ENCODE measurements at regions not wholly inside any gene's neighbourhood (a gene's known extent, or its start where the extent isn't known, plus 50 kb on each side); places are given as distances from the start of the nearest gene placed in this dataset.

DNA sequence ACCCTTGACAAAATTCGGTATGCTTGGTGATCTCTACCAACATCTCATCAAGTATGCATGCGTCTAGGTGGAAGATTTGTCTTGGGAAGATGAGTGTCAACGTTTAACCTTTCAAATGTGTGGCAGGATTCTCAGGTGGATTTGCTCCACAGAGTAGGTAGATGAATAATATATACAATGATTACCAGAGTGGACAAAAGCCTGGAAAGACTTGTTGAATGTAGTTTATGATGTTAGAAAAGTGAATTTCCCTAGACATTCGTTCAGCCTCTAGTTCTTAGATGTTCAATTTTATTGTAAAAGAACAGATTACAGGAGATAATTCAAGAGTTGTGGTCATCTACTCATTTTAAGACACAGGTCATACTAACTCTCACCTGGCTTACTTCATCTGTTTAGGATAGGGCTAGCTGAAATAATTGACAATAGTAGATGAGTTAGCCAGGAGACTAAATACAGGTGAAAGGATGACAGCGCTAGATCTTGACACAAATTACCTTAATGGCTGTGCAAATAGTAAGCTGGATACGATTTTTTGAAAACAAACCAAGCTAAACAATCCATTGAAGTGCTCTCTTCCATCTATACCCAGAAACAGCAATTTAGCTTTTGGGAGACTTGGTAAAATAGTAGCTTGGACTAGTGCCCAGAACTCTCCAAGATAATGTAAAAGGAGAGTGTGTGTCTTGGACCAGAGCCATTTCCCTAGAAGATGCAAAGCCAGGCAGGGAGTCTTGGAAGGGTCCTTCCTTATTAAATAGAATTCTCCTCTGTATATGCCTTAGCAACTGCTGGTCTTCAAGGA, 168.0 kb downstream of the DACT1 start:
- H2BK12ac ChIP-seq (ENCODE audit: low read depth, low read length): no peak overlapping the region
- ChIA-PET CTCF (ENCODE audit: partially characterized antibody) (interaction anchor here (0.9 to 3.4 kb wide), 6 partner anchors 10 to 217 kb away, joined by 3 to 18 read pairs (median 4); no protein-coding TSS in a partner anchor), POLR2A (ENCODE audit: partially characterized antibody) (no interaction called here)
- no peaks in the 10 kb centered on the region for H3K79me1 ChIP-seq (ENCODE audit: low read depth, low read length)
- no peak overlapping the region for H3K23ac ChIP-seq (ENCODE audit: insufficient read length)
- H4K20me1 ChIP-seq (replicated peaks in 1 of 2; ENCODE audit: control insufficient read depth in 1 of 2, insufficient read depth in 2 of 2, low read length in 2 of 2): no peaks in the 10 kb centered on the region
- no peak overlapping the region for H3K27ac ChIP-seq (ENCODE audit: low read depth, low read length)
- no peak overlapping the region for H2BK120ac ChIP-seq (replicated peaks; ENCODE audit: low read depth, low read length)
- no peak overlapping the region for H3K4me2 ChIP-seq (ENCODE audit: insufficient read depth in 1 of 2, low read depth in 2 of 2, low read length in 2 of 2)
- TF ChIP-seq HDAC2 (IDR thresholded peaks at IDR 0.05; ENCODE audit: borderline replicate concordance in 1 of 2, low read depth in 2 of 2, low read length in 2 of 2) (no peak), RFX5 (IDR thresholded peaks at IDR 0.05; ENCODE audit: borderline replicate concordance, low read depth, low read length) (no peak), CHD2 (IDR thresholded peaks at IDR 0.05; ENCODE audit: low read length) (no peak), BCL11A (IDR thresholded peaks at IDR 0.05; ENCODE audit: low read depth in 2 of 2, low read length in 2 of 2) (no peak), MAFK (IDR thresholded peaks at IDR 0.05; ENCODE audit: low read depth, low read length) (no peak), TAF1 (IDR thresholded peaks at IDR 0.05; ENCODE audit: low read depth, low read length) (no peak)
- H3K18ac ChIP-seq (ENCODE audit: extremely low read depth, low read length): no peak overlapping the region
- H2BK15ac ChIP-seq (ENCODE audit: low read length): no peak overlapping the region
- H2AFZ ChIP-seq (ENCODE audit: low read length): no peak overlapping the region
- WGBS, 2 experiments (ENCODE audit: extremely low coverage in 1 of 2, insufficient coverage in 1 of 2, insufficient read length in 1 of 2, insufficient replicate concordance in 2 of 2, low coverage in 1 of 2, low lambda C conversion rate in 2 of 2, missing lambda C conversion rate in 1 of 2): 93% methylated on average over 6 of the region's 6 CpGs; no CpG with 5 or more reads in 1 of the 2 experiments
- H2BK5ac ChIP-seq (ENCODE audit: low read depth, low read length): no peak overlapping the region
- DNase-seq (ENCODE audit: low read depth in 1 of 2, low spot score in 2 of 2) (no peak), FAIRE-seq (no peak)
- no peak overlapping the region for H3K9ac ChIP-seq (replicated peaks in 1 of 4; ENCODE audit: extremely low read depth in 1 of 4, low read depth in 3 of 4, low read length in 3 of 4)
- H3K4me1 ChIP-seq (replicated peaks in 1 of 4; ENCODE audit: control insufficient read depth in 3 of 4, insufficient read depth in 4 of 4, low read length in 3 of 4): no peaks in the 10 kb centered on the region
- H2AK5ac ChIP-seq (ENCODE audit: low read depth, low read length): no peak overlapping the region
- no peak overlapping the region for H3K4ac ChIP-seq (replicated peaks; ENCODE audit: insufficient read length, low read depth, low read length)
- H3K56ac ChIP-seq (replicated peaks; ENCODE audit: insufficient read length, low read depth, low read length): no peak overlapping the region
- no peaks in the 10 kb centered on the region for H3K27me3 ChIP-seq (replicated peaks in 1 of 4; ENCODE audit: control insufficient read depth in 3 of 4, extremely low read depth in 1 of 4, insufficient read depth in 3 of 4, low read length in 3 of 4)
- no peak overlapping the region for H3K4me3 ChIP-seq (ENCODE audit: extremely low read depth in 1 of 4, insufficient read depth in 2 of 4, low read depth in 3 of 4, low read length in 4 of 4)
- no peaks in the 10 kb centered on the region for H3K79me2 ChIP-seq (ENCODE audit: control insufficient read depth in 1 of 2, insufficient read depth in 2 of 2, low read length in 2 of 2)
- no peak overlapping the region for H2BK20ac ChIP-seq (ENCODE audit: low read length)
- H4K8ac ChIP-seq (ENCODE audit: extremely low read depth, insufficient read depth, low read length): no peak overlapping the region
- no peaks in the 10 kb centered on the region for H3K36me3 ChIP-seq (ENCODE audit: control insufficient read depth in 2 of 4, insufficient read depth in 4 of 4, low read length in 3 of 4)
- H3K14ac ChIP-seq (ENCODE audit: insufficient read length): no peak overlapping the region
- no peak overlapping the region for H4K5ac ChIP-seq (ENCODE audit: insufficient read length, low read depth, low read length)
- H3K23me2 ChIP-seq (ENCODE audit: low read depth, low read length): no peaks in the 10 kb centered on the region
- no peak overlapping the region for H4K91ac ChIP-seq (replicated peaks; ENCODE audit: insufficient read length, low read length)
- H3K9me3 ChIP-seq (ENCODE audit: insufficient read depth in 2 of 2, low read depth in 1 of 2, low read length in 1 of 2): no peaks in the 10 kb centered on the region
